AG04450 (cell line): ENCODE measurements at regions not wholly inside any gene's neighbourhood (a gene's known extent, or its start where the extent isn't known, plus 50 kb on each side); places are given as distances from the start of the nearest gene placed in this dataset.

ENCODE experiments used
- CTCF ChIA-PET: fragments of 300-600, 350-600 bp; formaldehyde crosslinking; extraction: SDS; loops from one replicate; lab custom pipeline; 2022; ENCODE audit warnings: antibody characterized with exemption, inconsistent platforms; lab: Charles Lee
- POLR2A ChIA-PET: fragments of 350-600 bp; formaldehyde crosslinking; extraction: SDS; loops from one replicate; lab custom pipeline; 2021; ENCODE audit warnings: antibody characterized with exemption, inconsistent platforms; lab: Yijun Ruan, JAX
- DNase-seq: peaks from one replicate; pipeline ENCODE4 v3.0.0-alpha.2; 2011; ENCODE audit warnings: low read depth, low spot score
- H3K27ac ChIP-seq: one replicate; pipeline ENCODE4 v1.5.1; 2012; ENCODE audit warnings: low read depth, low read length, control low read depth
- H3K27me3 ChIP-seq: one replicate; pipeline ENCODE4 v1.6.0; 2012; ENCODE audit warnings: low read length; ENCODE audit not compliant: control insufficient read depth, insufficient read depth
- H3K4me3 ChIP-seq: 2 replicates; pipeline ENCODE4 v1.5.1; 2011; ENCODE audit warnings: mild to moderate bottlenecking, low read depth, low read length, control low read depth
- H3K9me3 ChIP-seq: 2 replicates; pipeline ENCODE4 v1.5.1; 2012; ENCODE audit warnings: low read length; ENCODE audit not compliant: control insufficient read depth, insufficient read depth
- CTCF ChIP-seq: IDR thresholded peaks from 2 replicates; pipeline ENCODE4 v1.5.1; 2011; ENCODE audit warnings: low read depth, low read length, control low read depth, inconsistent platforms

GRCh38 chr3:176941689-176942088 lies 255.6 kb downstream of the TBL1XR1 start:
- ChIA-PET POLR2A (no interaction called here), CTCF (interaction anchor here (1.1 to 3.3 kb wide), 4 partner anchors 10 to 427 kb away, joined by 3 to 23 read pairs (median 4); no protein-coding TSS in a partner anchor)
- no peak for DNase-seq
- Histone ChIP-seq H3K4me3 (no peak overlapping the region), H3K9me3 (no peaks in the 10 kb centered on the region), H3K27me3 (no peaks in the 10 kb centered on the region), H3K27ac (no peak overlapping the region)
- no peak for TF ChIP-seq CTCF

GRCh38 chr3:176939022-176939817 lies 258.1 kb downstream of the TBL1XR1 start:
- DNase-seq, result peak; percentile 65
- ChIA-PET CTCF (interaction anchor here (0.6 to 3.6 kb wide), 18 partner anchors 10 to 1455 kb away, joined by 3 to 89 read pairs (median 4); no protein-coding TSS in a partner anchor), POLR2A (no interaction called here)
- peak; percentile 81 for TF ChIP-seq CTCF
- H3K27ac ChIP-seq, result no peak overlapping the region
- no peak overlapping the region for H3K4me3 ChIP-seq
- no peaks in the 10 kb centered on the region for H3K27me3 ChIP-seq
- H3K9me3 ChIP-seq, result no peaks in the 10 kb centered on the region

- ChIA-PET POLR2A (no interaction called here), CTCF (interaction anchor here (1.0 to 3.6 kb wide), 15 partner anchors 9 to 1447 kb away, joined by 3 to 89 read pairs (median 6); no protein-coding TSS in a partner anchor)
- Histone ChIP-seq H3K27ac (no peak overlapping the region), H3K9me3 (no peaks in the 10 kb centered on the region), H3K27me3 (no peaks in the 10 kb centered on the region), H3K4me3 (no peak overlapping the region)
- no peak for TF ChIP-seq CTCF
- no peak for DNase-seq
Measured at GRCh38 chr3:176937994-176938393, 259.3 kb downstream of the TBL1XR1 start.

GRCh38 chr3:176937541-176937940 lies 259.7 kb downstream of the TBL1XR1 start:
- Histone ChIP-seq H3K27me3 (no peaks in the 10 kb centered on the region), H3K27ac (no peak overlapping the region), H3K9me3 (no peaks in the 10 kb centered on the region), H3K4me3 (no peak overlapping the region)
- no peak for TF ChIP-seq CTCF
- ChIA-PET POLR2A (no interaction called here), CTCF (interaction anchor here (1.5 to 3.6 kb wide), 9 partner anchors 8 to 507 kb away, joined by 3 to 89 read pairs (median 7); no protein-coding TSS in a partner anchor)
- DNase-seq, result no peak
